ENCODE measurements at regions not wholly inside any gene's neighbourhood (a gene's known extent, or its start where the extent isn't known, plus 50 kb on each side); places are given as distances from the start of the nearest gene placed in this dataset.

DNA sequence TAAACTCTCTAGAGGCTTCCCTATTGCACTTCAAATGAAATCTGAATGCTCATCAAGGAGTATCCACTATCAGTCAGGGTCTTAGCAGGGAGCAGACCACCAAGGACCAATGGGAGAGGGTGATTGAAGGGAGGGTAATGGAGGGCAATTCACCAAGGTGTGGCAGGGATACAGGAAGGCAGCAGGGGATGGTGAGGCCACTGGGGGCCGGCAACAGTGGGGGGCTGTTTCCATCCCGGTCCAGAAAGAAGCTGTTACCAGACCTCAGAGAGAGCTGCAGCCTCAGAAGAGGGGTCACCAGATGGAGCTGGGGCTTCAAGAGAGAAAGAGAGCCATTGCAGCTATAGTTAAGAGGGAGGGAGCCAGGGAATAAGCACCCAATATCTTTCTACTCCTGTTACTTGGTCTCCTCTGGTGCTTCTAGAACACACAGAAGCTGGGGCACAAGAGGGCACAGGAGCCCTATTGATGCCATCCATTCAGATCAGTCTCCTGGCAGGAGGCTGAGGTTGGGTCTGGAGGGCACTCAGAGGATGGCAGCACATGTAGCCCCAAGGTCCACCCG, 417.6 kb downstream of the PTPRU start:
- TF ChIP-seq, protein P1, sequence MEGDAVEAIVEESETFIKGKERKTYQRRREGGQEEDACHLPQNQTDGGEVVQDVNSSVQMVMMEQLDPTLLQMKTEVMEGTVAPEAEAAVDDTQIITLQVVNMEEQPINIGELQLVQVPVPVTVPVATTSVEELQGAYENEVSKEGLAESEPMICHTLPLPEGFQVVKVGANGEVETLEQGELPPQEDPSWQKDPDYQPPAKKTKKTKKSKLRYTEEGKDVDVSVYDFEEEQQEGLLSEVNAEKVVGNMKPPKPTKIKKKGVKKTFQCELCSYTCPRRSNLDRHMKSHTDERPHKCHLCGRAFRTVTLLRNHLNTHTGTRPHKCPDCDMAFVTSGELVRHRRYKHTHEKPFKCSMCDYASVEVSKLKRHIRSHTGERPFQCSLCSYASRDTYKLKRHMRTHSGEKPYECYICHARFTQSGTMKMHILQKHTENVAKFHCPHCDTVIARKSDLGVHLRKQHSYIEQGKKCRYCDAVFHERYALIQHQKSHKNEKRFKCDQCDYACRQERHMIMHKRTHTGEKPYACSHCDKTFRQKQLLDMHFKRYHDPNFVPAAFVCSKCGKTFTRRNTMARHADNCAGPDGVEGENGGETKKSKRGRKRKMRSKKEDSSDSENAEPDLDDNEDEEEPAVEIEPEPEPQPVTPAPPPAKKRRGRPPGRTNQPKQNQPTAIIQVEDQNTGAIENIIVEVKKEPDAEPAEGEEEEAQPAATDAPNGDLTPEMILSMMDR (conservative IDR thresholded peaks at IDR 0.05; ENCODE audit: low read depth, low read length): no peak
- no peak for DNase-seq (ENCODE audit: low read depth)
- no peak overlapping the region for H3K4me3 ChIP-seq (ENCODE audit: low read depth, low read length)

DNA sequence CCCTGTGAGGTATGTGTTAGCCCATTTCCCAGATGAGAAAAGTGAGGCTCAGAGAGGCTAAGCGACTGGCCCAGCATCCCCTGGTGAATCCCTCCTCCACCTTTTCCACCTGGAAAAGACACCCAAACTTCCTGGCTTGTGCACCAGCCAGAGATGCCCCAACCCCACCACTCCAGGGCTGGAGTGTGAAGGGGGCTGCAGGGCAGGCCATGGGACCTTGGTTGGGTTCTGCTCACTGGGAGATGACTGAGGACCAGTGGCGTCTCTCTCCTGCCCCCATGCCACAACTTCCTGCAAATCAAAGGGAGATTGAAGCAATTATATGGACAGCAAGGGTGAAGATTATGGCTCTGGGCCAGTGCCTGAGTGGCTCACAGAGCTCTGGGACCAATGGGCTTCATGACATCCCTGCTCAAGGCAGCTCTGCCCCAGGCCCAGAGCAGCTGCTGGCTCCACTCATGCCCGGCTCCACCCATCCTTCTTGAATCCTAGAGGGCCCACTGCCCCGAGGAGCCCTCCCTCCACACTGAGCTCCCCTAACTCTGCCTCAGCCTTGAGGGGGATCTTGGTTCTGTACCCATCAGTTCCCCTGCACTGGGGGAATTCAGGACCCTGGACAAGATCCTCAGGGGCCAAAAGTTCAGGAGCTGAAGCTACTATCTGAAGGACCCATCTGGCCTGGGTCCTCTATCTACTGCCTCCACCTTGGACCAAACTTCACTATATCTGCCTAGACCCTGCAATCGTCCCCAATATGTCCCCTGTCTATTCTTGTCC, 416.9 kb downstream of the PTPRU start:
- TF ChIP-seq, protein P1 (conservative IDR thresholded peaks at IDR 0.05; ENCODE audit: low read depth, low read length): no peak
- no peak overlapping the region for H3K4me3 ChIP-seq (ENCODE audit: low read depth, low read length)
- DNase-seq (ENCODE audit: low read depth): no peak

DNA sequence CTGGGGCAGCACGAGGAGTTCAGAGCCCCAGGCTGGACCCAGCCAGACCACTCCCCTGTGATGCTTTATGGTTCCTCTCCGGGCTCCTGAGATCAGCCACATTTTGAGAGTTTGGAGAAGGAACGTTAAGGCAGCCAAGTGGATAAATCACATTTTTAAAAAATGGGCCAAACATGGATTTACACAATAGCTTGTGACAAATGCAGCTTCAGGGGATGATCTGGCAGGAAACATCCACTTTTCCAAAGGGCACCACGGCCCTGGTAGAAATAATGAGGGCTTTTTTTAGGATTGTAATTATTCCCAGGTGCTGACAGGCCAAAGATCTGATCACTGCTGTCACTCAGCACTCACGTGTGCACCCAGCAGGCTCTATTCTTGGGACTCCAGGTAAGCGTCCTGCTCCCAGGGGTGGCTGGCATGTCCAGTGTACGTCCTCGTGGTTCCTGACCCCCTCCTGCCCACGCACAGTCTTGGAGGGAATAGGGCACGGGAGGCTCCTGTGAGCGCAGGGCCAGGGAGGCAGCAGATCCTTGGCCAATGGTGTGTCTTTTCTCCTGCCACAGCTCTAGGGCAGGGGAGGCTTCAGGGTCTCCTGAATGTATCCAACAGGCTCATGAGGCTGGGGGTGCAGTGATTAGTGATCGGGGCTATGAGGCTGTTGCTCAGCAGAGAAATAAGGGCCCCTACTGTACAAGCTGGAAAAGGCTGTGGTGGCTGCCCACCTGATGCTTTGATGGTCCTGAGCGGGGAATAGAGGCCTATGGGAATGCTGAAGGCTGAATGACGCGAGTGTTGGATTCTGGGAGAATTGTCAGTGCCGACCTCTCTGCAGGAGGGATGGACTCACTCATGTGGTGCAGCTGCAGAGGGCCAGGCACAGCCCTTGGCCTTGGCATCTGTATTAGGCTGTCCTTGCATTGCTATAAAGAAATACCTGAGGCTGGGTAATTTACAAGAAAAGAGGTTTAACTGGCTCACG, 415.7 kb downstream of the PTPRU start:
- no peak for DNase-seq (ENCODE audit: low read depth)
- no peak overlapping the region for H3K4me3 ChIP-seq (ENCODE audit: low read depth, low read length)
- TF ChIP-seq, protein P1 (conservative IDR thresholded peaks at IDR 0.05; ENCODE audit: low read depth, low read length): no peak

DNA sequence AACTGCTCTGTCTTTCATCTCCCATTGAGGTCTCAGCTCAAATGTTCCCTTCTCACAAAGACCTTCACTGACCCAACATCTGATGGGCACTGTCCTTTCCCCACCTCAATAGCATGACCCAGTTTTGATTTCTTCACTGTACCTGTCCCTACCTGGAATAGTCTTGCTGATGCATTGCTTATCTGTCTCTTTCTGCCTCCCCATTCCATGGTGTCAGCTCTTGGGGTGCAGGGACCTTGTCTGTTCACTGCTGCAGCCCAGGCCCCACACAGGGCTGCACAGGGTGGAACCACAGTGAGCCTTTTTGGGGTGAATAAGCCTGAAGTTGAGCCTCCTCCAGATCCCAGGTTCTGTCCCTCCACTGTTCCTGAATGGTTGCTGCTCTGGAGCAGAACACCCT, 414.9 kb downstream of the PTPRU start:
- TF ChIP-seq, protein P1 (conservative IDR thresholded peaks at IDR 0.05; ENCODE audit: low read depth, low read length): no peak
- no peak overlapping the region for H3K4me3 ChIP-seq (ENCODE audit: low read depth, low read length)
- DNase-seq (ENCODE audit: low read depth): no peak

DNA sequence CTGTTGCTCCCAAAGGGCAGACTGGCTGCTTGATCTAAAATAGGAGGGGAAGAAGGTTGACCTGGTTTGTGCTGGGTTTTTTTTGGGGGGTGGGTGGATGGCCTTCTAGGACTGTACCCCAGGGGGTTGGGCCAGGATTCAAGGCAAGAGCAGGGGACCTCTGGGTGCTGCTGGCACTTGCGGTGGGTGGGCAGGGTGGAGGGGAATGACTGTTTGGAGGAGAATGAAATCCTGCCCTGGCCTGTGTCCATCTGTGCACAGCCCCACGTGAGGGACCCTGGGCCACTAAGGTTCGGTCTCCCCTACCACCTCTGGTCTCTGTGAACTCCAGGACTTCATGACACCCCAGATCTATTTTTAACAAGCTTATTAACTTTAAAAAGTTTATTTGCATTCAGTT, 414.2 kb downstream of the PTPRU start:
- DNase-seq (ENCODE audit: low read depth): no peak
- no peak overlapping the region for H3K4me3 ChIP-seq (ENCODE audit: low read depth, low read length)
- TF ChIP-seq, protein P1 (conservative IDR thresholded peaks at IDR 0.05; ENCODE audit: low read depth, low read length): no peak

DNA sequence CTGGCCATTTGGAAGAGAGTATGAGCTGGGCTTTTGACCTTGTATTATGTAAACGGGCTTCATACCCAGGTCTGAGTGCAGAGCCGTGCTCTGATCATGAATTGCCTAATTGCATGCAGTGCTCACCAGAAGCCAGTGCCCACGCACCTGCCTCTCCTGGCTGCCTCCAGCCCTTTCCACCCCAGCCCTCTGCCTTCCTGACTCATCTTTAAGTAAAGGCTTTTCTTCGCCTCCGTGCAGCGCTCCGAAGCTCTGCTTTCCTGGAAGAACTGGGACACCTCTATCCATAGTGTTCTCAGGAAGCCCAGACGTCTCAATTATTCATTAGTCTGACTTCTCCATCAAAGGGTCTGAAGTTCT, 413.7 kb downstream of the PTPRU start:
- no peak for DNase-seq (ENCODE audit: low read depth)
- H3K4me3 ChIP-seq (ENCODE audit: low read depth, low read length): no peak overlapping the region
- TF ChIP-seq, protein P1 (conservative IDR thresholded peaks at IDR 0.05; ENCODE audit: low read depth, low read length): no peak

All from choroid plexus epithelial cell (primary cell).